Esophagus squamous epithelium (tissue), 4 donors: ENCODE measurements at regions not wholly inside any gene's neighbourhood (a gene's known extent, or its start where the extent isn't known, plus 50 kb on each side); places are given as distances from the start of the nearest gene placed in this dataset.

ENCODE experiments used
- CTCF ChIP-seq, 6 experiments: fragments of 450-650 bp in 4 of 6; fragments of 200-600 bp in 2 of 6; sonication (generic) in 2 of 6; IDR thresholded peaks; one replicate each; pipeline ENCODE4 v1.5.1; 2016 to 2019; ENCODE audit warnings: antibody characterized with exemption in 6 of 6, mild to moderate bottlenecking in 4 of 6, moderate library complexity in 4 of 6
- POLR2A ChIP-seq, 4 donors: fragments of 450-650 bp; IDR thresholded peaks; one replicate each; pipeline ENCODE4 v1.6.1; 2017; ENCODE audit warnings: antibody characterized with exemption in 4 of 4, mild to moderate bottlenecking in 4 of 4, moderate library complexity in 3 of 4

- no peak for TF ChIP-seq CTCF (IDR thresholded peaks at IDR 0.05)
- no peak for TF ChIP-seq POLR2A (IDR thresholded peaks at IDR 0.05)
Observed at GRCh38 chr12:88648625-88649024, 68.4 kb upstream of the KITLG start.
